HCT116 (cell line): ENCODE measurements at regions not wholly inside any gene's neighbourhood (a gene's known extent, or its start where the extent isn't known, plus 50 kb on each side); places are given as distances from the start of the nearest gene placed in this dataset.

ENCODE experiments used
- EZH2 ChIP-seq: fragments of 200-600 bp; sonication (generic); IDR thresholded peaks from 2 replicates; pipeline ENCODE4 v1.6.1; 2017; ENCODE audit warnings: antibody characterized with exemption, mixed run types
- EZH2phosphoT487 ChIP-seq: fragments of 200-600 bp; IDR thresholded peaks from 2 replicates; pipeline ENCODE4 v1.6.1; 2018; ENCODE audit warnings: antibody characterized with exemption, borderline replicate concordance
- POLR2A ChIP-seq: IDR thresholded peaks from 2 replicates; pipeline ENCODE4 v1.7.0; 2011; ENCODE audit warnings: borderline replicate concordance; ENCODE audit not compliant: insufficient read depth, insufficient read length; ENCODE audit errors: extremely low read depth
- RAD21 ChIP-seq: IDR thresholded peaks from 2 replicates; pipeline ENCODE4 v1.6.1; 2012; ENCODE audit warnings: low read depth, mild to moderate bottlenecking
- ZNF274 ChIP-seq: fragments of 200-500 bp; sonication (Bioruptor generic); IDR thresholded peaks from 2 replicates; pipeline ENCODE4 v1.6.1; 2014; ENCODE audit warnings: mild to moderate bottlenecking, low read depth, low read length, inconsistent platforms
- TF ChIP-seq, protein P1 (sequence below), 3 experiments: fragments of 200-600 bp in 1 of 3; sonication (generic) in 1 of 3; IDR thresholded peaks in 2 of 3; conservative IDR thresholded peaks in 1 of 3; 2 replicates each; pipeline ENCODE4 v1.5.1; 2012 to 2017; ENCODE audit warnings: low read depth in 2 of 3, low read length in 2 of 3, antibody characterized with exemption in 1 of 3, borderline replicate concordance in 1 of 3, control low read depth in 1 of 3, mild to moderate bottlenecking in 1 of 3, mixed read lengths in 1 of 3, mixed run types in 1 of 3, moderate library complexity in 1 of 3; ENCODE audit not compliant: insufficient read depth in 1 of 3

DNA sequence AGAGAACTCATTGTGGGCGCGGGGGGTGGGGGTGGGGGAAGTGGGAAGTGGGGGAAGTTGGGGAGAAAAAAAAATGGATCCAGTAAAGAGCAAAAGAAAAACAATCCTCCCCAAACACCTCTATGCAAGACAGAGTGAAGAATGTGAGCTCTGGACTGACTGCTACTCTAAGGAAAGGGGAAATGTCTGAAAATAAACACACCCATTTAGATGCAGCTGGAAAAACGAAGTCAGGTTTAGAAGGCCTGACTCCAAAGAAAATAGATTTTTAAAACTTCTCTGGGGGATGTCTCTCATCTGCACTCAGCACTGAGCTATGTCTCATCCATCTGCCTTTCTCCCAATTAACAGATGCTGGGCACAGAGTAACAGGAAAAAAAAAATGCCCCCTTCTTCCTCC is 904.4 kb downstream of the GALC start:
- TF ChIP-seq EZH2phosphoT487 = no peak
- TF ChIP-seq, protein P1, sequence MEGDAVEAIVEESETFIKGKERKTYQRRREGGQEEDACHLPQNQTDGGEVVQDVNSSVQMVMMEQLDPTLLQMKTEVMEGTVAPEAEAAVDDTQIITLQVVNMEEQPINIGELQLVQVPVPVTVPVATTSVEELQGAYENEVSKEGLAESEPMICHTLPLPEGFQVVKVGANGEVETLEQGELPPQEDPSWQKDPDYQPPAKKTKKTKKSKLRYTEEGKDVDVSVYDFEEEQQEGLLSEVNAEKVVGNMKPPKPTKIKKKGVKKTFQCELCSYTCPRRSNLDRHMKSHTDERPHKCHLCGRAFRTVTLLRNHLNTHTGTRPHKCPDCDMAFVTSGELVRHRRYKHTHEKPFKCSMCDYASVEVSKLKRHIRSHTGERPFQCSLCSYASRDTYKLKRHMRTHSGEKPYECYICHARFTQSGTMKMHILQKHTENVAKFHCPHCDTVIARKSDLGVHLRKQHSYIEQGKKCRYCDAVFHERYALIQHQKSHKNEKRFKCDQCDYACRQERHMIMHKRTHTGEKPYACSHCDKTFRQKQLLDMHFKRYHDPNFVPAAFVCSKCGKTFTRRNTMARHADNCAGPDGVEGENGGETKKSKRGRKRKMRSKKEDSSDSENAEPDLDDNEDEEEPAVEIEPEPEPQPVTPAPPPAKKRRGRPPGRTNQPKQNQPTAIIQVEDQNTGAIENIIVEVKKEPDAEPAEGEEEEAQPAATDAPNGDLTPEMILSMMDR (IDR thresholded peaks at IDR 0.05 in 2 of 3, conservative IDR thresholded peaks at IDR 0.05 in 1 of 3; ENCODE audit: borderline replicate concordance in 1 of 3, insufficient read depth in 1 of 3, low read depth in 2 of 3, low read length in 2 of 3) = no peak
- no peak for TF ChIP-seq POLR2A
- no peak for TF ChIP-seq RAD21
- TF ChIP-seq ZNF274 = no peak
- TF ChIP-seq EZH2 = no peak
